Endothelial cell of umbilical vein (primary cell): ENCODE measurements at regions not wholly inside any gene's neighbourhood (a gene's known extent, or its start where the extent isn't known, plus 50 kb on each side); places are given as distances from the start of the nearest gene placed in this dataset.

ENCODE experiments used
- CTCF ChIP-seq, 2 donors: IDR thresholded peaks; 1 replicate in 1 of 2; 2 replicates in 1 of 2; pipeline ENCODE4 v1.5.1; 2011; ENCODE audit warnings: low read length in 2 of 2, mild to moderate bottlenecking in 2 of 2, moderate library complexity in 2 of 2, control low read depth in 1 of 2, inconsistent platforms in 1 of 2, low read depth in 1 of 2; ENCODE audit not compliant: insufficient read depth in 1 of 2; ENCODE audit errors: extremely low read depth in 1 of 2
- EZH2 ChIP-seq: IDR thresholded peaks from 2 replicates; pipeline ENCODE4 v1.6.1; 2012; ENCODE audit warnings: borderline replicate concordance, low read depth, mild to moderate bottlenecking, moderate library complexity, low read length, inconsistent platforms; ENCODE audit not compliant: severe bottlenecking
- GATA2 ChIP-seq: IDR thresholded peaks from 2 replicates; pipeline ENCODE4 v1.7.0; 2011; ENCODE audit warnings: low read depth, mild to moderate bottlenecking, moderate library complexity, mixed read lengths, low read length; ENCODE audit not compliant: insufficient read length, insufficient read depth
- MYC ChIP-seq: IDR thresholded peaks from one replicate; pipeline ENCODE4 v1.6.1; 2011; ENCODE audit warnings: mild to moderate bottlenecking, low read depth, low read length
- POLR2A ChIP-seq: IDR thresholded peaks from 2 replicates; pipeline ENCODE4 v1.6.1; 2012; ENCODE audit warnings: low read depth, mild to moderate bottlenecking, control low read depth, low read length
- POLR2AphosphoS5 ChIP-seq: IDR thresholded peaks from 2 replicates; pipeline ENCODE4 v1.6.1; 2012; ENCODE audit warnings: low read depth, mild to moderate bottlenecking, control low read depth, low read length, moderate library complexity; ENCODE audit not compliant: insufficient read depth

- no peak for TF ChIP-seq CTCF (IDR thresholded peaks at IDR 0.05; ENCODE audit: extremely low read depth in 1 of 2, insufficient read depth in 1 of 2, low read depth in 1 of 2, low read length in 2 of 2)
- no peak for TF ChIP-seq POLR2AphosphoS5
- no peak for TF ChIP-seq EZH2
- no peak for TF ChIP-seq POLR2A
- no peak for TF ChIP-seq GATA2
- TF ChIP-seq MYC: no peak
These were observed 144.1 kb downstream of the SEC61B start for GRCh38 chr9:99366183-99366582.
